GM12864 (cell line): ENCODE measurements at regions not wholly inside any gene's neighbourhood (a gene's known extent, or its start where the extent isn't known, plus 50 kb on each side); places are given as distances from the start of the nearest gene placed in this dataset.

ENCODE experiments used
- DNase-seq: peaks from one replicate; pipeline ENCODE4 v3.0.0-alpha.2; 2011; ENCODE audit warnings: low read depth
- H3K4me3 ChIP-seq: 2 replicates; pipeline ENCODE4 v1.5.1; 2011; ENCODE audit warnings: mild to moderate bottlenecking, low read depth, low read length, control low read depth
- CTCF ChIP-seq: IDR thresholded peaks from 2 replicates; pipeline ENCODE4 v1.5.1; 2011; ENCODE audit warnings: low read depth, mild to moderate bottlenecking, moderate library complexity, low read length, control low read depth, inconsistent platforms; ENCODE audit errors: missing control alignments

GRCh38 chr7:10412422-10413019 lies 561.2 kb upstream of the PHF14 start:
- DNase-seq: peak; percentile 8
- no peak overlapping the region for H3K4me3 ChIP-seq
- TF ChIP-seq CTCF: peak; percentile 52

GRCh38 chr7:10418985-10419384 lies 554.7 kb upstream of the PHF14 start:
- H3K4me3 ChIP-seq: no peak overlapping the region
- no peak for TF ChIP-seq CTCF
- DNase-seq: no peak

DNA sequence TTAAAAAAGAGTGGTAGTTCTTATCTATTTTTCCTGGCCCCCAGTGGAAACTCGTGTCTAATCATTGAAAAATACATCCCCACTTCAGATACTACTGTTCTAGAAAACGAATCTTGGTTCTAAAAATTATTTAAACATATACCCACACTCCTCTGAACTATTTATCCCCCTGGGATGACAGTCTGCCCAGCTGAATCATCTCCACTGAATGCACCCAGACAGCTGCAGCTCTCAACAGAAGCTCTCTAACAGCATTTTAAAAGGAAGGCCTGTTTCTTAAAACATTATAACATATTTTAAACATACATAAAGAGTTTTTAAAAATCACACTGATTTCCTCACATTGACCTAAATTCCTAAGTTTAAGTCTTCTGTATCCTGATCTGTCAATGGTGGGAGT lies 544.6 kb upstream of the PHF14 start:
- DNase-seq: no peak
- no peak for TF ChIP-seq CTCF
- no peak overlapping the region for H3K4me3 ChIP-seq

DNA sequence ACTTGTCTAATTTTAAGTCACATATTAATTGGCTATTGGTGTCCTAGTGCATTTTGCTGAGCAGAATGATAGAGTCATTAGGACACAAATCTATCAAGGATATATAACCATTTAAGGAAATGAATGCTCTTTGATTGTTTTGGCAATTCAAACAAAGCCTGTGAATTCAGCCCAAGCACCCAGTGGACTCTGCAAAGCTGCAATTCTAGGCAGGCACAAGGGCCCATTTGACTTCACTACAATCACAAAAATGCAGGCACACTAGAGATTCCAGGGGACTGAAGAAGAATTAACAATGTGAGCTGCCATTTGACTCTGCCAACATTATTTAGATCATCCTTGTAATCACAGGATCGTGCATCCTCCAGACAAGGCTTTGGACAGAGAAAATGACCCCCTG lies 544.2 kb upstream of the PHF14 start:
- H3K4me3 ChIP-seq: no peak overlapping the region
- no peak for TF ChIP-seq CTCF
- DNase-seq: no peak

- TF ChIP-seq CTCF: no peak
- no peak overlapping the region for H3K4me3 ChIP-seq
- no peak for DNase-seq
These were observed 537.4 kb upstream of the PHF14 start for GRCh38 chr7:10436302-10436701.

GRCh38 chr7:10439027-10439426 lies 534.6 kb upstream of the PHF14 start:
- H3K4me3 ChIP-seq: no peak overlapping the region
- DNase-seq: no peak
- no peak for TF ChIP-seq CTCF

DNA sequence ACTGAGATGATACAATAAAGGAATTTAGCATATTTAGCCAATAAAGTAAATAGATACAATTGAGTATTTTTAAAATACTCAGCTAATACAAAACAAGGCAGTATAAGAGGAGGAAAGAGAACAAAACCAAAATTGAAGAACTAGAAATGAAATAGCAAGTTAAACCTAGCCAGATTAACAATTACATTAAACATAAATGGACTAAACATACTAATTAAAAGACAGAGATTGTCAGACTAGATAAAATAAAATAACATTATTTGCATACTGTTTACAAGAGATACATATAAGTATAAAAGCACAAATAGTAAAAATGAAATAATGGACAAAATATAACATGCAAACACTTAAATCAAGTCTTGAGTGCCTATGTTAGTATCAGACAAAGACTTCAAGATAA lies 517.7 kb upstream of the PHF14 start:
- TF ChIP-seq CTCF: no peak
- DNase-seq: no peak
- no peak overlapping the region for H3K4me3 ChIP-seq
